HAP-1 (cell line): ENCODE measurements at regions not wholly inside any gene's neighbourhood (a gene's known extent, or its start where the extent isn't known, plus 50 kb on each side); places are given as distances from the start of the nearest gene placed in this dataset.

Experiments
- DNase-seq, 2 experiments: peaks; one replicate each; pipeline ENCODE4 v3.0.0-alpha.2; 2016 to 2020; ENCODE audit warnings: low spot score in 2 of 2
- H3K27me3 ChIP-seq: fragments of 250-450 bp; sonication (Bioruptor Pico); 2 replicates; pipeline ENCODE4 v1.5.1; 2020; ENCODE audit warnings: low read depth, mild to moderate bottlenecking, moderate library complexity
- H3K36me3 ChIP-seq: fragments of 250-450 bp; sonication (Bioruptor Pico); replicated peaks from 2 replicates; pipeline ENCODE4 v1.5.1; 2020; ENCODE audit warnings: mild to moderate bottlenecking
- H3K4me1 ChIP-seq: fragments of 250-450 bp; sonication (Bioruptor Pico); 2 replicates; pipeline ENCODE4 v1.5.1; 2020; ENCODE audit warnings: mild to moderate bottlenecking
- H3K4me3 ChIP-seq: fragments of 250-450 bp; sonication (Bioruptor Pico); 2 replicates; pipeline ENCODE4 v1.5.1; 2020; ENCODE audit warnings: mild to moderate bottlenecking, moderate library complexity
- H3K9me3 ChIP-seq: fragments of 250-450 bp; sonication (Bioruptor Pico); 2 replicates; pipeline ENCODE4 v1.5.1; 2020; ENCODE audit warnings: mild to moderate bottlenecking, moderate library complexity
- in situ Hi-C: fragments of 300-500 bp; cut with MboI; formaldehyde crosslinking; loops from 3 replicates; pipeline ENCODE4 v1.14.3; 2020; ENCODE audit warnings: low sequenced_read_pairs, inconsistent platforms, mixed read lengths

GRCh38 chr2:47227532-47228279 lies 51.4 kb upstream of the CALM2 start:
- in situ Hi-C loops: no loop called here
- Histone ChIP-seq H3K4me1 (no peaks in the 10 kb centered on the region), H3K27me3 (no peaks in the 10 kb centered on the region), H3K9me3 (no peaks in the 10 kb centered on the region), H3K36me3 (no peaks in the 10 kb centered on the region), H3K4me3 (no peak overlapping the region)
- no peak for DNase-seq

- Histone ChIP-seq H3K9me3 (no peaks in the 10 kb centered on the region), H3K27me3 (no peaks in the 10 kb centered on the region), H3K4me1 (no peaks in the 10 kb centered on the region), H3K4me3 (no peak overlapping the region), H3K36me3 (no peaks in the 10 kb centered on the region)
- in situ Hi-C loops: no loop called here
- DNase-seq: no peak
Measured at GRCh38 chr2:47226923-47227220, 50.6 kb upstream of the CALM2 start.

DNA sequence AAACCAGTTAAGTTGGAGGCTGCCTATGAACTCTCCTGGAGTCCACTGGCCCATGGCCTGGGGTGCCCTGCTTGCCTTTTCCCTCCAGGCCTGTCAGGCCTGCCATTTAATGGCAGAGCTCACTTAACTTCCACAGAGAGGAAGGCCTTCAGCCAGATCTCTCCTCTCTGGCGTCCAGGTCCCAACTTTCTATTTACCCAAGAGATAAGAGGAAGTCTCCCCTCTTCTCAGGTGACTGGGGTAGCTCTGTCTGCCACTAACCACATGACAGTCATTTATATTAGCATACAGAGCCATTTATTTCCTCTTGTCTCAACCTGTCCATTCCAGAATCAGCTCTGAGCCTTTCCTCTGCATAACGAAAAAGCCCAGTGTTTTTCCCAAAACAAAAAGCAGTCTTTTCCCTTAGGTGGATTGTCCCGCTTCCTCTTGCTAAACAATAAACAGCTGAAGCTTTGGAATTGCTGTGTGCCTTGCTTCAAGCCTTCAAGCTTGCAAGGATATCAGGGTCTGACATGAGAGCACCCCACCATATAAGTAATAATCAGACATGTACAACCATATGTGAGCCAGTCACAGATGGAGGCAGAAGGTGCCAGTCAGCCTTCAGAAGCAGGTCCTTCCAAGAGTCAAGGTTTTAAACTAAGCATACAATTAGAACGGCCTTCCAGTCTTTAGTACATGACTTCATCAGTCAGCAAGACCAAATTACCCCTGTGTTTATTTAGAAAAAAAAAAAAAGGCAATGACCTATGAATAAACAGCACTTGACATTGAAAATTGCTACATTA lies 50.0 kb upstream of the CALM2 start:
- Histone ChIP-seq H3K4me3 (no peak overlapping the region), H3K27me3 (no peaks in the 10 kb centered on the region), H3K4me1 (no peaks in the 10 kb centered on the region), H3K36me3 (no peaks in the 10 kb centered on the region), H3K9me3 (no peaks in the 10 kb centered on the region)
- in situ Hi-C loops: no loop called here
- DNase-seq: no peak
